PC-9 (cell line): ENCODE measurements at regions not wholly inside any gene's neighbourhood (a gene's known extent, or its start where the extent isn't known, plus 50 kb on each side); places are given as distances from the start of the nearest gene placed in this dataset.
"Not testable (repeated sequence)": the region's sequence is repeated elsewhere in the genome, so short reads cannot be mapped to it uniquely, and the experiment has no call there.

Source experiments
- BruUV-seq: library from RNA; stranded (reverse); fragments of 400-500 nt; replicated peaks from 2 replicates; lab custom pipeline; 2021; lab: Mats Ljungman, UMichigan
- CTCF ChIA-PET: fragments of 300-600 bp; sonication (Branson Sonifier 250); formaldehyde crosslinking; loops from one replicate; lab custom pipeline; 2022; ENCODE audit warnings: antibody characterized with exemption; lab: Charles Lee
- POLR2A ChIA-PET: fragments of 300-600 bp; sonication (Branson Sonifier 250); formaldehyde crosslinking; loops from one replicate; lab custom pipeline; 2022; ENCODE audit warnings: antibody characterized with exemption; ENCODE audit not compliant: unreplicated experiment; lab: Charles Lee
- DNase-seq, 2 experiments: peaks; one replicate each; pipeline versions ENCODE4 v3.0.0 to v3.0.0-alpha.2; 2015 to 2022; ENCODE audit warnings: mixed read lengths in 1 of 2
- H2AFZ ChIP-seq: fragments of 200-600 bp; sonication (generic); 2 replicates; pipeline ENCODE4 v1.8.1; 2017; ENCODE audit warnings: antibody characterized with exemption
- H3F3A ChIP-seq: fragments of 200-600 bp; sonication (generic); 2 replicates; pipeline ENCODE4 v1.8.1; 2017; ENCODE audit warnings: antibody characterized with exemption, mild to moderate bottlenecking, low read depth; ENCODE audit not compliant: insufficient read depth
- H3K27ac ChIP-seq: fragments of 200-600 bp; sonication (generic); 2 replicates; pipeline ENCODE4 v1.6.1; 2016; ENCODE audit warnings: mixed run types
- H3K27me3 ChIP-seq: fragments of 200-600 bp; sonication (generic); 2 replicates; pipeline ENCODE4 v1.6.1; 2016; ENCODE audit warnings: low read depth, mixed run types; ENCODE audit not compliant: insufficient read depth
- H3K36me3 ChIP-seq: fragments of 200-600 bp; sonication (generic); 2 replicates; pipeline ENCODE4 v1.6.1; 2016; ENCODE audit warnings: low read depth, mixed run types
- H3K4me1 ChIP-seq: fragments of 200-600 bp; sonication (generic); replicated peaks from 2 replicates; pipeline ENCODE4 v1.6.1; 2016; ENCODE audit warnings: mixed run types; ENCODE audit not compliant: insufficient read depth
- H3K4me2 ChIP-seq: fragments of 200-600 bp; sonication (generic); 2 replicates; pipeline ENCODE4 v1.6.1; 2017; ENCODE audit warnings: mixed run types
- H3K4me3 ChIP-seq: fragments of 200-600 bp; sonication (generic); 2 replicates; pipeline ENCODE4 v1.6.1; 2016; ENCODE audit warnings: mixed run types
- H3K79me2 ChIP-seq: fragments of 200-600 bp; sonication (generic); 2 replicates; pipeline ENCODE4 v1.6.1; 2017; ENCODE audit warnings: low read depth, mixed run types
- H3K9me2 ChIP-seq: fragments of 200-600 bp; sonication (generic); 2 replicates; pipeline ENCODE4 v1.8.1; 2017; ENCODE audit warnings: mild to moderate bottlenecking; ENCODE audit not compliant: insufficient read depth
- H3K9me3 ChIP-seq: fragments of 200-600 bp; sonication (generic); 2 replicates; pipeline ENCODE4 v1.8.1; 2016; ENCODE audit warnings: low read depth; ENCODE audit not compliant: insufficient read depth
- H4K20me1 ChIP-seq: fragments of 200-600 bp; sonication (generic); 2 replicates; pipeline ENCODE4 v1.8.1; 2017; ENCODE audit not compliant: insufficient read depth
- CTCF ChIP-seq: fragments of 200-600 bp; sonication (generic); conservative IDR thresholded peaks from 2 replicates; pipeline ENCODE4 v1.6.1; 2017; ENCODE audit warnings: mixed run types, antibody characterized with exemption, mild to moderate bottlenecking, moderate library complexity
- EZH2 ChIP-seq: fragments of 200-600 bp; sonication (generic); IDR thresholded peaks from 2 replicates; pipeline ENCODE4 v1.8.0; 2017; ENCODE audit warnings: antibody characterized with exemption, low read depth
- intact Hi-C: fragments of 100-400 bp; cut with micrococcal nuclease; formaldehyde crosslinking; loops from one replicate; pipeline ENCODE4 v1.10.0; 2022; ENCODE audit not compliant: unreplicated experiment

- no peak for TF ChIP-seq EZH2
- TF ChIP-seq CTCF = no peak
- Histone ChIP-seq H3K4me3 (no peak overlapping the region), H3K9me2 (no peaks in the 10 kb centered on the region), H4K20me1 (0 out of 2 replicates have a peak, but pooled peaks cover 4% of the 10 kb centered on the region), H3K36me3 (no peaks in the 10 kb centered on the region), H3K4me2 (no peak overlapping the region), H3K4me1 (no peaks in the 10 kb centered on the region), H3K9me3 (no peaks in the 10 kb centered on the region), H3K27ac (no peak overlapping the region), H2AFZ (no peak overlapping the region), H3K27me3 (peaks cover 3% of the 10 kb centered on the region; the same call in 1 of the 2 replicates), H3K79me2 (no peaks in the 10 kb centered on the region), H3F3A (no peaks in the 10 kb centered on the region)
- ChIA-PET POLR2A (no interaction called here), CTCF (no interaction called here)
- BruUV-seq = no TSS peak
- intact Hi-C loops = no loop called here
- DNase-seq = no peak
Measured at GRCh38 chr5:167857321-167857720, 434.1 kb upstream of the WWC1 start.

- POLR2A ChIA-PET, H3K36me3 ChIP-seq, intact Hi-C loops, H3F3A ChIP-seq, H3K4me2 ChIP-seq, H3K27ac ChIP-seq, H2AFZ ChIP-seq, H4K20me1 ChIP-seq, H3K9me3 ChIP-seq, H3K4me3 ChIP-seq, CTCF ChIA-PET, H3K27me3 ChIP-seq, BruUV-seq, H3K79me2 ChIP-seq, H3K4me1 ChIP-seq, DNase-seq, H3K9me2 ChIP-seq: not testable (repeated sequence)
Measured at GRCh38 chr5:167858186-167858855, 433.1 kb upstream of the WWC1 start.

- Histone ChIP-seq H3K9me2 (no peaks in the 10 kb centered on the region), H3K9me3 (no peaks in the 10 kb centered on the region), H3K36me3 (no peaks in the 10 kb centered on the region), H3K4me2 (no peak overlapping the region), H3K27me3 (peaks cover 10% of the 10 kb centered on the region), H3K4me3 (no peak overlapping the region), H3K27ac (no peak overlapping the region), H4K20me1 (no peaks in the 10 kb centered on the region), H3K4me1 (no peaks in the 10 kb centered on the region), H3F3A (no peaks in the 10 kb centered on the region), H3K79me2 (no peaks in the 10 kb centered on the region), H2AFZ (no peak overlapping the region)
- ChIA-PET POLR2A (no interaction called here), CTCF (no interaction called here)
- BruUV-seq = no TSS peak
- intact Hi-C loops = no loop called here
- TF ChIP-seq CTCF (no peak), EZH2 (no peak)
- DNase-seq = peak in 1 of 2 experiments; percentile 2
Measured at GRCh38 chr5:167861129-167861927, 430.1 kb upstream of the WWC1 start.
